Kidney (tissue), 13 donors: ENCODE measurements at regions not wholly inside any gene's neighbourhood (a gene's known extent, or its start where the extent isn't known, plus 50 kb on each side); places are given as distances from the start of the nearest gene placed in this dataset.

Source experiments
- DNase-seq, 5 donors: peaks; one replicate each; pipeline ENCODE4 v3.0.0-alpha.2; 2013 to 2020
- FAIRE-seq: peaks from 2 replicates; lab custom pipeline; 2012; peaks lifted over from hg19 to GRCh38; lab: Jason Lieb, UNC
- H3K27ac ChIP-seq, 2 donors: one replicate each; pipeline ENCODE4 v1.7.0; 2013; ENCODE audit warnings: low read depth in 2 of 2, low read length in 2 of 2, inconsistent platforms in 1 of 2
- H3K27me3 ChIP-seq: one replicate; pipeline ENCODE4 v1.7.1; 2013; ENCODE audit warnings: low read length, inconsistent platforms; ENCODE audit not compliant: control insufficient read depth, insufficient read depth
- H3K36me3 ChIP-seq, 3 donors: one replicate each; pipeline versions ENCODE4 v1.7.0 to v1.7.1; 2013; ENCODE audit warnings: low read length in 3 of 3, control low read depth in 1 of 3, inconsistent platforms in 1 of 3; ENCODE audit not compliant: insufficient read depth in 3 of 3, control insufficient read depth in 2 of 3
- H3K4me1 ChIP-seq, 3 donors: one replicate each; pipeline versions ENCODE4 v1.7.0 to v1.7.1; 2013; ENCODE audit warnings: low read length in 3 of 3, inconsistent platforms in 1 of 3, low read depth in 1 of 3; ENCODE audit not compliant: control insufficient read depth in 2 of 3, insufficient read depth in 2 of 3
- H3K4me3 ChIP-seq, 3 donors: one replicate each; pipeline versions ENCODE4 v1.7.0 to v1.8.1; 2013; ENCODE audit warnings: low read length in 3 of 3, control low read depth in 1 of 3, inconsistent platforms in 1 of 3
- H3K9ac ChIP-seq, 3 donors: one replicate each; pipeline versions ENCODE4 v1.7.0 to v1.7.1; 2013; ENCODE audit warnings: low read length in 3 of 3, control low read depth in 1 of 3, inconsistent platforms in 1 of 3
- H3K9me3 ChIP-seq, 3 donors: one replicate each; pipeline versions ENCODE4 v1.7.0 to v1.7.1; 2013; ENCODE audit warnings: low read length in 3 of 3, control low read depth in 1 of 3, inconsistent platforms in 1 of 3; ENCODE audit not compliant: control insufficient read depth in 2 of 3, insufficient read depth in 1 of 3
- CTCF ChIP-seq: IDR thresholded peaks from 3 replicates; pipeline ENCODE4 v1.5.1; 2012; ENCODE audit warnings: mild to moderate bottlenecking, moderate library complexity, borderline replicate concordance; ENCODE audit not compliant: insufficient read depth; ENCODE audit errors: extremely low read depth
- intact Hi-C: fragments of 100-400 bp; cut with DNase I; formaldehyde crosslinking; loops from one replicate; pipeline ENCODE4 v1.11.1; 2022
- donor health status: control.
- donor health status: control.
- donor health status: control.
- donor health status: control.
- donor health status: control.
- donor health status: DM: yes; HTN: yes; CAD: no.
- donor health status: Normal renal cell carcinoma (clear cell type).

- no peaks in the 10 kb centered on the region for H3K9me3 ChIP-seq
- no peaks in the 10 kb centered on the region for H3K4me1 ChIP-seq
- DNase-seq (no peak), FAIRE-seq (no peak)
- no peak overlapping the region for H3K27ac ChIP-seq
- intact Hi-C loops: no loop called here
- no peaks in the 10 kb centered on the region for H3K27me3 ChIP-seq
- no peak for TF ChIP-seq CTCF
- H3K9ac ChIP-seq: no peak overlapping the region
- no peaks in the 10 kb centered on the region for H3K36me3 ChIP-seq
- H3K4me3 ChIP-seq: no peak overlapping the region
Observed at GRCh38 chr14:39680777-39681176, 248.5 kb upstream of the FBXO33 start.

GRCh38 chr14:39673734-39674133 is 241.5 kb upstream of the FBXO33 start:
- Histone ChIP-seq H3K27me3 (no peaks in the 10 kb centered on the region), H3K4me1 (no peaks in the 10 kb centered on the region), H3K36me3 (no peaks in the 10 kb centered on the region), H3K9ac (no peak overlapping the region), H3K27ac (no peak overlapping the region), H3K4me3 (no peak overlapping the region), H3K9me3 (no peaks in the 10 kb centered on the region)
- no peak for TF ChIP-seq CTCF
- intact Hi-C loops: no loop called here
- no peak for FAIRE-seq
- DNase-seq: no peak

GRCh38 chr14:39673270-39673711 is 241.1 kb upstream of the FBXO33 start:
- intact Hi-C loops: no loop called here
- H3K36me3 ChIP-seq: no peaks in the 10 kb centered on the region
- no peak overlapping the region for H3K9ac ChIP-seq
- no peaks in the 10 kb centered on the region for H3K27me3 ChIP-seq
- no peak overlapping the region for H3K4me3 ChIP-seq
- H3K4me1 ChIP-seq: no peaks in the 10 kb centered on the region
- no peak overlapping the region for H3K27ac ChIP-seq
- DNase-seq: no peak
- H3K9me3 ChIP-seq: no peaks in the 10 kb centered on the region
- TF ChIP-seq CTCF: no peak
- FAIRE-seq: no peak

GRCh38 chr14:39668449-39668848 is 236.2 kb upstream of the FBXO33 start:
- DNase-seq (no peak), FAIRE-seq (no peak)
- H3K36me3 ChIP-seq: no peaks in the 10 kb centered on the region
- H3K9me3 ChIP-seq: no peaks in the 10 kb centered on the region
- H3K27me3 ChIP-seq: no peaks in the 10 kb centered on the region
- intact Hi-C loops: no loop called here
- no peak overlapping the region for H3K27ac ChIP-seq
- no peak overlapping the region for H3K9ac ChIP-seq
- no peak for TF ChIP-seq CTCF
- H3K4me1 ChIP-seq: no peaks in the 10 kb centered on the region
- H3K4me3 ChIP-seq: no peak overlapping the region
